HCT116 (cell line): ENCODE measurements at regions not wholly inside any gene's neighbourhood (a gene's known extent, or its start where the extent isn't known, plus 50 kb on each side); places are given as distances from the start of the nearest gene placed in this dataset.

Experiments
- CEBPB ChIP-seq: IDR thresholded peaks from 2 replicates; pipeline ENCODE4 v1.6.1; 2012; ENCODE audit warnings: low read depth
- CTCF ChIP-seq, 3 experiments: fragments of 200-600 bp in 1 of 3; sonication (generic) in 1 of 3; IDR thresholded peaks in 2 of 3; conservative IDR thresholded peaks in 1 of 3; 2 replicates each; pipeline ENCODE4 v1.5.1; 2012 to 2017; ENCODE audit warnings: low read depth in 2 of 3, low read length in 2 of 3, antibody characterized with exemption in 1 of 3, borderline replicate concordance in 1 of 3, control low read depth in 1 of 3, mild to moderate bottlenecking in 1 of 3, mixed read lengths in 1 of 3, mixed run types in 1 of 3, moderate library complexity in 1 of 3; ENCODE audit not compliant: insufficient read depth in 1 of 3
- EZH2 ChIP-seq: fragments of 200-600 bp; sonication (generic); IDR thresholded peaks from 2 replicates; pipeline ENCODE4 v1.6.1; 2017; ENCODE audit warnings: antibody characterized with exemption, mixed run types
- POLR2AphosphoS5 ChIP-seq: IDR thresholded peaks from 2 replicates; pipeline ENCODE4 v1.6.1; 2011; ENCODE audit warnings: mild to moderate bottlenecking, low read depth, low read length, moderate library complexity

GRCh38 chr1:115227346-115228082, 110.5 kb downstream of the NGF start:
- no peak for TF ChIP-seq CTCF (IDR thresholded peaks at IDR 0.05 in 2 of 3, conservative IDR thresholded peaks at IDR 0.05 in 1 of 3; ENCODE audit: borderline replicate concordance in 1 of 3, insufficient read depth in 1 of 3, low read depth in 2 of 3, low read length in 2 of 3)
- no peak for TF ChIP-seq POLR2AphosphoS5
- no peak for TF ChIP-seq CEBPB
- no peak for TF ChIP-seq EZH2
